HCEC 1CT (cell line): ENCODE measurements at regions not wholly inside any gene's neighbourhood (a gene's known extent, or its start where the extent isn't known, plus 50 kb on each side); places are given as distances from the start of the nearest gene placed in this dataset.
"Not testable (repeated sequence)": the region's sequence is repeated elsewhere in the genome, so short reads cannot be mapped to it uniquely, and the experiment has no call there.

Experiments used
- DNase-seq: peaks from one replicate; pipeline ENCODE4 v3.0.0-alpha.2; 2017

DNA sequence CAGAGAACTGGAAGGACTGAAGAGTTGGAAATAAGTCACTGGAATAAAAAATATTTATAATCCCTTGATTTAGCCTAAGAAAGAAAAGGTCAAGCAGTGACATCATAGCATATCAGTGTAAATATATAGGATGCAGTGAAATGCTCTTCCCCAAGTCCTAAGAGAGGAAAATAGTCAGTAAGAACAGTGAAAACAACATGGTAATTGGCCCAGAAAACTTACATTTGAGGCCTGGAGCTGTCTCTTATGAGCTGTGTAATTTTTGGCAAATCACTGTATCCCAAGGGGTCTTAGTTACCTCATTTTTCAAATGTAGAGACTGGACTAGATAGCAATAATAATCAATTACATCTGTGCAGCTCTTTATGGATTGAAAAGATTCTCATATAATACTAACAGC is 255.7 kb upstream of the AR start:
- no peak for DNase-seq

DNA sequence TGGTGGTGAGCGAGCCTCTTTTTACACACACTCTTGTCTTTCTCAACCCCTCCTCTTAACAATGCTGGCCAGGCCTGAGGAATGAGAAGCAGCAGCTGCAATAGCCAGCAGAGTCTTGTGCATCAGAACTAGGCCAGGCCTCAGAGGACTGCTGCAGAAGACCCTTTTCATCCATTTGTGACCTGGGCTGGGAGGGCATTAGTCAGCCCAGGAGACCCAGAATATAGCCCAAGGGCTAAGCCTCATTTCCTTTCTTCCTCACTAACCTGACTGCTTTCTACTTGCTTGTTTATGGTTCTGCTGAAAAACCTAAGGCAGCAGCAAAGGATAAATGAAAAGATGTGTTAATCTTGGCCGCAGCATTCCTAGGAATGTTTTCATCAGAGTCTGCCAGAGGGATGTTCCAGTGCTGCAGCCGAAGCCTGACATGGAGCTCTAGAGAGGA is 254.7 kb upstream of the AR start:
- DNase-seq: no peak

DNA sequence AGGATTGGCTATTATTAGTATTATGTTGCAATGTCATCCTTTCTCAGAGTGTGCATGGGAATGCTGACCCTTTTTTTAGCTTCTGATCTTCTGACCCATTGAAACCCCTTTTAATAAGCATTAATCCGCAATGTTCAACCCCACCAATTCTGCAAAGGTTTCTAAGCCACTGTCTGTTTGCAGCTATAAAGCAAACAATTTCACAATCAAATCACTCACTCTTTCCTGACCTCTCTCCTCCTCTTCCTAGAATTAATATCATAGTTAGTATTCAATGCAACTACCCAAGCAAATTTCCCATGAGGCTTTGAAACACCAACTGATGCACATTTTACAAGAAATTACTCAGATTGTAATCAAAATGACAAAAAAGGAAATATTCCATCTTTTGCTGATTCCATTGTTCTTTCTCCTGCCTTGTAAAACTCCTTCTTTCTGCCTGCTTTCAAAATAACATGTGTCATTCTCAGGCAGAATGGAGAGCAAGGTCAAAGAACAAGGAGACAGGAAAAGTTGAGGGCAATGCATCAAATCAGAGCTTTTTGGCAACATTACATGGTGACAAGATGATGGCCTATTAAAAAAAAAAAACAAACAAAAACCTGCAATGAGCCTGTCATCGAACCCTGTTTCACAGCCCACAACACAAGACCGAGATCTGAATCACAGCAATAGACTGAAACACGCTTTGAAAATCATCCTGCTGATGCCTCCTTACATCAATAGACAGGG is 253.2 kb upstream of the AR start:
- DNase-seq: no peak

DNA sequence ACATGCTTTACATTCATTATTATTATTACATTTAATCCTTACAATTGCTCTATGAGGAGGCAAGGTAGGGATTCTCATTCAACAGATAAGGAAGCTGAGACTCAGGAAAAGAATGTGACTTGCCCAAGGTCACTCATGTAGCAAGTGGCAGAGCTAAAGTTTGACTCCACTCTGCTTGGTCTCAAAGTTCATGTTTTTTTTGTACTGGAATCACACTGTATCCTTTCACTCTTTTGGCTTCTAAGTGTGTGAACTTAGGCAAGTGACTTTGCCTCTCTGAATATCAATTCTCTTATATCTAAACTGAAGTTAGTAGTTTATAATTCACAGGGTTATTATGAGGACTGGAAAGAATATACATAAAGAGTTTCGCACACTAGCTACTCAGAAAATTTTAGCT is 247.9 kb upstream of the AR start:
- DNase-seq: no peak

DNA sequence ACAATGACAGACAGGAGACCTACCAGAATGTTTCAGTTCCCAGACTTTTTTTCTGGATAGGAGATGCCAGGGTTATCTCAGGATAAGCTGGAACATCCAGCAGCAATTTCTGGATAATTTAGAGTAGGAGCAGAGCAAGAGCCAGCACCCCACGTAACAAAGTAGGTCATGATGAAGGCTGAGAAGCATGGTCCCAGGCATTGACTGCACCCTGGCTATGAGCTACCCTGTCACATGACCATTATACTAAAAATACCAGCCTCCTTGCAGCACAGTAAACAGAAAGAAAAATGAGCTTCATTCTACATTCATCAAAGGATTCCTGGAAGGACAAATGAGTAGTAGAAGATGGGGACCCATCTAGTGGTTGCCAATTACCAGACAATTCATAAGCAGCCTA is 247.4 kb upstream of the AR start:
- no peak for DNase-seq

DNA sequence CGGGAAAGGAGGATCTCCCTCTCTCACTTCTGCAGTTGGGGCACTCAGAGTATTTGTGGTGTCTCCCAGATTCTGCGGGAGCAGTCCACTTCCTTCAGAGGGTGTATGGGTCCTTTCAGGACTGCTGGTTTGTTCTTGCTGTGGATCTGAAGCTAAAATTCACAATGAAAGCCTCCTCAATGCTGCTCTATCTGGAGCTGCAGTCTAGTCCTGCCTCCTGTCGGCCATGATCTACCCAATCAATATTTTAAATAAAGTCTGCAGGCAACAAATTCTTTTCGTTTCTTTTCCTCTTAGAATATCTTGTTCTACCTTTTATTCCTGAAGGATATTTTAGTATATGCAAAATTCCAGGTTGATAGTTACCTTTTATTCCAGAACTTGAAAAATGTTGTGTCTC is 226.1 kb upstream of the AR start:
- DNase-seq: no peak

DNA sequence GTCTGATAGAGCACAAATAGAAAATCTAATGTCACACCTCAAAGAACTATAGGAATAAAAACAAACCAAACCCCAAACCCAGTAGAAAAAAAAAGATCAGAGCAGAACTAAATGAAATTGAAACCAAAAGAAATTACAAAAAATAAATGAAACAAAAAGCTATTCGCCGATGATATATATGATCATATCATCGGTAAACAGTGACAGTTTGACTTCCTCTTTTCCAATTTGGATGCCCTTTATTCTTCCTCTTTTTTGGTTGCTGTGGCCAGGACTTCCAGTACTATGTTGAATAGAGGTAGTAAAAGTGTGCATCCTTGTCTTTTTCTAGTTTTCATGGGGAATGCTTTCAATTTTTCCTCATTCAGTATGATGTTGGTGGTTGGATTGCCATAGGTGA is 215.3 kb upstream of the AR start:
- no peak for DNase-seq

DNA sequence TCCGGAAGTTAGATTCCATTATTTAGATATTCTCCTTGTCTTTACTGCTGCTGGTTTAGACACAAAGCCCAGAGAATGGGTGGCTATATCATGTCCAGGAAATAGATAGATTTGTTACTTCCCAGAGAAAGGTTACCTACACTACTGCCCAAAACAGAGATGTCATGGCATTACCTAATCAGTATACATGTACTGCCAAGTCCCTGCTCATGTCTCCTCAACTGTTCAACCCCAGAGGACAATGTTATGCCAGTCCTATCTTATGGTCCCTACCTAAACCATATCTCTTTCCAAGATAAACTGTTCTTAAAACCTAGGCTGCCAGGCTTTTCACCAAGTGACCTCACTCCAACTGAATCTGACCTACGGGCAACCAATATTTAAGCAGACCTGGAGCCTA is 209.5 kb upstream of the AR start:
- no peak for DNase-seq

DNA sequence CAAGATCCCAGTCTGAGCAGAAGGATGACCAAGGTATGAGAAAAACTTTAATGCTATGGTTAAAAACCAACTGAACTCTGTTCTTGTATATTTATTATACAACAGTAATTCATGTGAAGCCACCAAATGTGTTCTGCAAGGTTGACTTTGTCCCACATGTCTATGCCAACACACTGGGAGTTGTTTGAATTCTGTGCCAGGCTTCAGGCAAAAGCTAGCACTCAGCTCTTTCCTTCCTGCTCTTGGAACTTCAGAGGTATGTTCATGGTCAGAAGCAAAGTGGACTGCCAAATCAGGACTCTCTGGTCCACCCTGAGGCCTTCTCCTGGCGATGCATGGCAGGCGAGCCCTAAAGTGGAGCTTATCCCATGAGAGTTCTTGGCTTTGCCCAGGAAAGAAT is 205.6 kb upstream of the AR start:
- DNase-seq: no peak

DNA sequence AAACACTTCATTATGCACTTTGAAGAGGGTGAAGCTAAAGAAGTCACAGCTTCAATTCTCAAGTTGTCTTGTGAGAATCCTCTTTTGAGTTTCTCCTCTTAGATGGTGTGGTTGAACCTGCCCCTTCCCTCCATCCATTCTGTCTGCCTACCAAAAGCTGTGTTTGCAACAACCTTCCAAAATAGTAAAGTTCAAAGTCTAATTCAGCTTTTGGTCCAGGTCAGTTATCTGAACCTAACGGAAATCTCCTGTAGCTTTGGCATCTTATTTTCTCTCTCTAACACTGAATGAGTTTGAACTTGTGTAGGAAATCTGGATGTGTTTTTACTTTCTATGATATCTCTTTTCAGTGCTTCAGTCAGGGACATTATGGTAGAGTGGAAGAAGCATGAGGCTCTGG is 201.7 kb upstream of the AR start:
- no peak for DNase-seq

DNA sequence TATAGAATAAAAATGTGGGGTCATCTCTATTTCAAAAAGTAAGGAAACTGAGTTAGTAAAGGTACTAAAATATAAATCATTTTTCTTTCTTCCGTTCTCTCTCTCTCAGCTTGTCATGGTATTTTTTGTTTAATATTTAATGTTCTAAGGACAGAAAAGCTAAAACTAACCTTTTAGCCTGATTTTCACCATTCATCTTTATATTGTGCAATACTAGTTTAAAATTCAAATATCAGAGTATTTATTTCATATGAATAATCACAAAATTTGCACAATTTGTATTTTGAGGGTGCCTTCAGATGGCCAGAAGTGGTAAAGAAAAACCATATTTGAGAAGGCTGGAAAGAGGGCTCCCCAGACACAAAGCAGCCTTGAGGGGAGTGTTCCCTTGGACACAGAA is 197.6 kb upstream of the AR start:
- DNase-seq: no peak

DNA sequence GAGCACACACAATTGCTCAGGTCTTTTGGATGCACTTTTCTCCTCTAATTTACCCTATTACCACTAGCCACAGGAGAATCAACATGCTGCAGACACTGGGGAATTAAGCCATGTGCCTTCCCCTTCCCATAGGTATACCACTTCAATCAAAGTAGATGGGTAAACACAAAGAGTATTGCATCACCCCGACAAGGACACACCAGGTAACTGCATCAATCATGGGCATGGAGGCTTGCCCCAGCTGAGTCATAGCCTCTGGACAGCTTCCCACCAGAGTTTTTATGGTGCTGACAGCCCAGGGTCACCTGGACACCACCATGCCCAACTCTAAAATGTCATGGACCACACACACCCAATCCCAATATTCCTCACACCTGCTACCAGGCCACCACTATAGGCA is 197.2 kb upstream of the AR start:
- DNase-seq: no peak

DNA sequence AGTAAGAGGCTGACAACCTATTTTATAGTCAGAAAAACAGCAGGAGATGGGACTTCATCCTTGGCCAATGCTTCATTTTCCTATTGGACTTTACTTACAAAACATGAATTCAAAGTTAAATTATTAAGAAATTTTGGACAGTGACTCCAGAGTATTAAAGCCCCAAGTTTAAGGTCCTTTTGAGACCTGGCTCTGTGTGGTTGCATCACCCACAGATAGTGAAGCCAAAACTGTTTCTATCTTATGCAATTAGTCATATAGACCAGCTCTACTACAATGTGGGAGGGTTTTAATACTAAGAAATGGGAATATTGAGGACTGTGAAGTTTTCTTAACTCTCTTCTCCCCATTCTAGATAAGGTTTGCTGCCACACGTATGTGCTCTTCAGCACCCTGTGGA is 196.7 kb upstream of the AR start:
- no peak for DNase-seq

DNA sequence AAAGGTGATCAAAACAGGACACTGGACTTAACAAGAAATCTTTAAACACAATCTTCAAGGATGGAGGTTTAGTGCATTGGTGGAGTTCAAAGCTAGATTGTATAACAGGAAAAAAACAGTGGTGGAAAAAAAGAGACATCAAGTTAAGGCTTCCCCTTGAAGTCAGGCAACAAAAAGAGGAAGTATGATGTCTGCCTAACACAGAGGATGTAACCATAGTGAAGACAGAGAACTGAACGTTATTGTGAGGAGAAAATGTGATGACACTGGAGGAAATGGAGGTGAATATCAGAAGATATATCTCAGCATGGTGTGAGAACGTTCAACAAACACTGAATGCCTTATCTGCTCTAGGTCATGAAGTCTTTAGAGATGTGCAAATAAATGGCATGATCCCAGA is 192.4 kb upstream of the AR start:
- DNase-seq: no peak

DNA sequence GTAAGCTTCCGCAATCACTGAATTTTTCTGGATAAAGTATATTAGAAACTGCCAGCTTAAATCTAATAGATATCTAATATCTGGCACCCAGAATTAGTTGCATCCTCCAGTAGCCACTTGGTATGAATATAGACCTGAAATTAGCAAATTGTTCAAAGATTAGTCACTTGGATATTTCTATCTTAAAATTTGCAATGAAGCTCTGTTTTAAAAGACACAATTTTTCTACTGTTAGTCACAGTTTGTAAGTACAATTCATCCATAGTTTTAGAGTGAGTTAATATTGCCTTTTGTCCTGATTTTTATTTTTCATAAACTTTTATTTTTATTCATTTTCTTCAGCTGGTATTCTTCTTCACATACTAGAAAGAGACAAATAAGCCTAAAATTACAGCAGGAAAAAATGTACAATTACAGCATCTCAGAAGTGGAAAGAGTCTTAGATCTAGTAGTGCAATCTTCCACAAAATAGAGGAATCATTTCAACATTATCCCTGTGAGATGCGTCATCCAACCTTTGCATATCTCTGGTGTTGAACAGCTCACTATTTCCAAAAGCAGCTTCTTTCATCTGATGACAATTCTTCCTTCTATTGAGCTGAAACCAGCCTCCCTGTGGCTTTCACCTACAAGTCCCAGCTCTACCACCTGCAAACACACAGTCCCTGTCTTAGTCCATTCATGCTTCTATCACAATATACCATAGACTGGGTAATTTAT is 190.0 kb upstream of the AR start:
- peak; percentile 34 for DNase-seq

DNA sequence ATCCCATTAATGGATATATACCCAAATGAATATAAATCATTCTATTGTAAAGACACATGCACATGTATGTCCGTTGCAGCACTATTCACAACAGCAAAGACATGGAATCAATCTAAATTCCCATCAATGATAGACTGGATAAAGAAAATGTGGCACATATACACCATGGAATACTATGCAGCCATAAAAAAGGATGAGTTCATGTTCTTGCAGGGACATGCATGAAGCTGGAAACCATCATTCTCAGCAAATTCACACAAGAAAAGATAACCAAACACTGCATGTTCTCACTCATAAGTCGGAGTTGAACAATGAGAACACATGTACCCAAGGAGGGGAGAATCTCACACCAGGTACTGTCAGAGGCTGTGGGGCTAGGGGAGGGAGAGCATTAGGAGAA is 182.6 kb upstream of the AR start:
- DNase-seq: not testable (repeated sequence)

DNA sequence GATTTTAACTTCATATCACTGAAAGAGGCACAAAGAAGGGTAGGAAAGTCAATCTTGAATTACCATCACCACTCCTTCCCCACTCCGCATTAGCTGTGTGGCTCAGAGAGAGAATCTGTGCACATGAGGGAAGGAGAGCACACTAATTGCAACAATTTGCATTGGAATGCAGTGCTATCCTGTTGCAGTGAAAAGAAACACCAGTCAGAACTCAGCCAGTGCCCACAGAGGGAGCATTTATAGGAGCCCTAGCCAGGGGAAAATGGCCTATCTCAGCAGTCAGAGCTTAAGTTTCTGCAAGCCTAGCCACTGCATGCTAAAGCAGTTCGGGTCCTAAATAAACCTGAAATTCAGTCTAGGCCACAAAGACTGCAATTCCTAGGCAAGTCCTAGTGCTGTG is 159.4 kb upstream of the AR start:
- no peak for DNase-seq

DNA sequence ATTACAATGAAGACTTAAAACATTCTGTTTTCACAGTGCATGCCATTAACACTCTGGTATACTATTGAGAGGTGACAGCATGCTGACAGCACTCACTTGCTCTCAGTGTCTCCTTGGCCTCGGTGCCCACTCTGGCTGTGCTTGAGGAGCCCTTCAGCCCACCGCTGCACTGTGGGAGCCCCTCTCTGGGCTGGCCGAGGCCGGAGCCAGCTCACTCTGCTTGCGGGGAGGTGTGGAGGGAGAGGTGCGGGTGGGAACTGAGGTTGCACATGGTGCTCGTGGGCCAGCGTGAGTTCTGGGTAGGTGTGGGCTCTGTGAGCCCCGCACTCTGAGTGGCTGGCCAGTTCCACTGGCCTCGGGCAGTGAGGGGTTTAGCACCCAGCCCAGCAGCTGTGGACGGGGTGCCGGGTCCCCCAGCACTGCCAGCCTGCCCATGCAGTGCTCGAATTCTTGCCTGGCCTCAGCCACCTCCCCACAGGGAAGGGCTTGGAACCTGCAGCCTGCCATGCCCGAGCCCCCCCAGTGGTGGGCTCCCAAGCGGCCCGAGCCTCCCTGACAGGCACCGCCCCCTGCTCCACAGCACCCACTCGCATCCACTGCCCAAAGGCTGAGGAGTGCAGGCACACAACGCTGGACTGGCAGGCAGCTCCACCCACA is 135.3 kb upstream of the AR start:
- no peak for DNase-seq

DNA sequence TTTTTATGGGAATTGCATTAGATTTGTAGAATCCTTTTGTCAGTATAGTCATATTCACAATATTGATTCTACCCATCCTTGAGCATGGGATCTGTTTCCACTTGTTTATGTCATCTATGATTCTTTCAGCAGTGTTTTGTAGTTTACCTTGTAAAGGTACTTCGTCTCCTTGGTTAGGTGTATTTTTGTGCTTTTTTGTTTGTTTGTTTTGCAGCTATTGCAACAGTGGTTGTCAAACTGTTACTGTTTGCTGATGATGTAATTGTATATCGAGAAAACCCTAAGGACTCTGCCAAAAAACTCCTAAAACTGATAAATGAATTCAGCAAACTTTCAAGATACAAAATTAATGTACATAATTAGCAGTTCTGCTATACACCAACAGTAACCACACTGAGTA is 127.9 kb upstream of the AR start:
- no peak for DNase-seq

DNA sequence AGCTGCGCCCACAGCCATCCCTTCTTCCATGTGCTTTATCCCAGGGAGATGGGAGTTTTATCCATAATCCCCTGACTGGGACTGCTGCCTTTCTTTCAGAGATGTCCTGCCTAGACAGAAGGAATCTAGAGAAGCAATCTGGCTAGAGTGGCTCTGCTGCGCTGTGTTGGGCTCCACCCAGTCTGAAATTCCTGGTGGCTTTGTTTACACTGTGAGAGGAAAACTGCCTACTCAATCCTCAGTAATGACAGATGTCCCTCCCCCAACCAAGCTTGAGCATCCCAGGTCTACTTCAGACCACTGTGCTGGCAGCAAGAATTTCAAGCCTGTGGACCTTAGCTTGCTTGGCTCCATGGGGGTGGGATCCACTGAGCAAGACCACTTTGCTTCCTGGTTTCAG is 116.9 kb upstream of the AR start:
- DNase-seq: no peak

DNA sequence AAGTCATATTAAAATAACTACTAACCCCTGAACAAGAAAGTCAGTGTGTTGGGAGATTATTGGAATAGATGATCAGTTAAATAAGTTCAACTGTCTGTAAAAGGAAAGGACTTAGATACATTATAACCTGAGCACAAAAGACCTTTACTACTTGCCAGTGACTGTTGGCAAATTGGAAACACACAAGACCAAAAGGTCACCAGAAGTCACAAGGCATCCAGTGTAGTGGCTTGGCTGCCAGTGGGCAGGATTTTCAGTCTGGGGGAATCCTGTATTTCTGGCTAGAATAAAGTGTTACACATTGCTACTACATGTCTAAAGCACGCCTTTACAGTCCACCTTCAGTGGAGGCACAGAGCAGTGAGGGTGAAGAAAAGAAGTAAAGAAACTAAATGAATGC is 108.3 kb upstream of the AR start:
- DNase-seq: no peak

DNA sequence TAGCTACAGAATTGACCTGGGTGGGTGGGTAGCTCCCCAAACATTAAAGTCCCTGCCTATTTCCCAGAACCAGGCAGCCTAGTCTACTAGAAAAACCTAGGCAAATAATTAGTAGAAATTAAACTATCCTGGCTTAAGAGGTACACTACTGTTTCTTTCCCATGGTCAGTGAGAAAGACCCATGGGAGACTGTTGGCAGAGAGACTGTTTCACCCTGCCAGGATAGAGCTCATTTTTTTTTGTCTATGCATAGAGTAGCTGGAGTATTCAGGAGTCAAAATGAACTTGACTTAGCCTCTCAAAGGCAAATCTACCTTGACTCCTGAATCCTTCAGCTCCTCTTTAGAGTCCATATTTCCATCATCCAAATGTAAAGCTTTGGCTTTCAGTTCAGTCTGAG is 107.0 kb upstream of the AR start:
- no peak for DNase-seq

DNA sequence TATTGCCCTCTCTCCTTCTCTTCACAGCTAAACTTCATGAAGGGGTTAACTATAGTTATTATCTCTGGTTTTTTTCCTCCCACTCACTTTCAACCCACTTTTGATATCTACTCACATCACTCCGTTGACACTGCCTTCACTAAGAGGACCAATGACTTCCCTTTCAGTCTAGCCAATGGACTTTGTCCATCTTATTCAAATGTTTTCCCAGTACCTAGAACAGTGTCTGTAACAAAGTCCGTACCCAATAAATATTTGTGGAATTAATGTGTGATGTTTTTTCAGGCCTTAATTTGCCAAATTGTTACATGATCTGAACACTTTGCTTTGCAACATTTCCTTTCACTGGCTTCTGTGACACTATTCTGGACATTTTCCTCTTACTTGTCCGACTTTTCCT is 106.0 kb upstream of the AR start:
- no peak for DNase-seq

DNA sequence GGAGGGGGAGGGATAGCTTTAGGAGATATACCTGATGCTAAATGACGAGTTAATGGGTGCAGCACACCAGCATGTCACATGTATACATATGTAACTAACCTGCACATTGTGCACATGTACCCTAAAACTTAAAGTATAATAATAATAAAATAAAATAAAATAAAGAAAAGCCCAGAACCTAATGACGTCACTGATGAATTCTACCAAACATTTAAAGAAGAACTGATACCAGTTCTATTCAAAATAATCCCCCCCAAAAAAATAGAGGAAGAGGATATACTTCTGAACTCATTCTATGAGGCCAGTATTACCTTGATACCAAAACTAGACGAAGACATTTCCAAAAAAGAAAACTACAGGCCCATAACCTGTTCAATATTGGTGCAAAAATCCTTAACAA is 68.6 kb upstream of the AR start:
- not testable (repeated sequence) for DNase-seq

DNA sequence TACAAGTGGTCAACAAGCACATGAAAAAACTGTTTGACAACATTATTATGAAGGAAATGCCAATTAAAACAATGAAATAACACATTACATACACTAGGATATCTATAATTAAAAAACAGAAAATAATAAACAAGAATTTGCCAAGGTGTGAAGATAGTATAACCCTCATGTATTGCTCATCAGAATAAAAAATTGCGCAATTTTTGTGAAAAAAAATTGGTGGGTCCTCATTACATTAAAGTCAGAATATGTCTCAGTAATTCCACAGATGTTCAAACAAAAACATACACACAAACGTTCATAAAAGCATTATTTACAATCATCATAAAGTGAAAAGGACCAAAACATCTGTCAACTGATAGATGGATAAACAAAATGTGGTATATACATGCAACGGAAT is 63.0 kb upstream of the AR start:
- DNase-seq: no peak
